Nephron (organoid): ENCODE measurements at regions not wholly inside any gene's neighbourhood (a gene's known extent, or its start where the extent isn't known, plus 50 kb on each side); places are given as distances from the start of the nearest gene placed in this dataset.

ENCODE experiments used
- H3K27ac Mint-ChIP-seq, 3 experiments: 2 replicates each; pipeline ENCODE4 v1.8.0; 2020; ENCODE audit warnings: mixed read lengths in 3 of 3, mild to moderate bottlenecking in 2 of 3, moderate library complexity in 1 of 3
- H3K27me3 Mint-ChIP-seq: 2 replicates; pipeline ENCODE4 v1.8.0; 2021; ENCODE audit warnings: low read depth, mild to moderate bottlenecking, moderate library complexity, mixed read lengths
- H3K36me3 Mint-ChIP-seq: 2 replicates; pipeline ENCODE4 v1.8.0; 2020; ENCODE audit warnings: low read depth, mixed read lengths
- H3K4me1 Mint-ChIP-seq: 2 replicates; pipeline ENCODE4 v1.8.0; 2020; ENCODE audit warnings: mixed read lengths
- H3K4me3 Mint-ChIP-seq, 3 experiments: 2 replicates each; pipeline ENCODE4 v1.8.0; 2020; ENCODE audit warnings: mild to moderate bottlenecking in 3 of 3, mixed read lengths in 3 of 3, moderate library complexity in 2 of 3
- H3K9me3 Mint-ChIP-seq: 2 replicates; pipeline ENCODE4 v1.8.0; 2020; ENCODE audit warnings: mixed read lengths
- TF ChIP-seq, protein P1 (sequence below), 3 experiments: fragments of 200-600 bp; sonication (generic); IDR thresholded peaks; one replicate each; pipeline ENCODE4 v1.5.0; 2021; ENCODE audit warnings: antibody characterized with exemption in 3 of 3; ENCODE audit not compliant: unreplicated experiment in 3 of 3

DNA sequence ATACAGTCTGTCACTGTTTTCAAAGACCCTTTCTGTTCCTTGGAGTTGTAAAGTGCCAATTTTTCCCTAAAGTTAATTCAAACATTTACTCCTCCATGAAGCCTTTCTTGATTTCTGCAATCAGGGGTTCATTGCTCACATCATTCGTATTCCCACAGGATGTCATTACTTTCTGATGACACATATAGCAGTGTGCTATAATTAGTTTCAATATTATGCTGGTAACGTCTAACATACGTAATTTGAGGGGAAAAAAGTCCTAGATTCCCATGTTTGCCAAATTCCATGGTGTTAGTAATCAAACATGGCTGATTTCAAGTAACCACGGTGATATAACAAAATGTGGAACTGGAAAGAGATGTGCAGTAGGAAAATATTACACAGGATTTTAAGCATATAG lies 468.2 kb upstream of the MEF2C start:
- Mint-ChIP-seq H3K27ac (no peak overlapping the region), H3K36me3 (no peaks in the 10 kb centered on the region), H3K4me1 (peaks cover 3% of the 10 kb centered on the region), H3K4me3 (no peak overlapping the region), H3K27me3 (no peaks in the 10 kb centered on the region), H3K9me3 (peaks cover 2% of the 10 kb centered on the region)
- TF ChIP-seq, protein P1, sequence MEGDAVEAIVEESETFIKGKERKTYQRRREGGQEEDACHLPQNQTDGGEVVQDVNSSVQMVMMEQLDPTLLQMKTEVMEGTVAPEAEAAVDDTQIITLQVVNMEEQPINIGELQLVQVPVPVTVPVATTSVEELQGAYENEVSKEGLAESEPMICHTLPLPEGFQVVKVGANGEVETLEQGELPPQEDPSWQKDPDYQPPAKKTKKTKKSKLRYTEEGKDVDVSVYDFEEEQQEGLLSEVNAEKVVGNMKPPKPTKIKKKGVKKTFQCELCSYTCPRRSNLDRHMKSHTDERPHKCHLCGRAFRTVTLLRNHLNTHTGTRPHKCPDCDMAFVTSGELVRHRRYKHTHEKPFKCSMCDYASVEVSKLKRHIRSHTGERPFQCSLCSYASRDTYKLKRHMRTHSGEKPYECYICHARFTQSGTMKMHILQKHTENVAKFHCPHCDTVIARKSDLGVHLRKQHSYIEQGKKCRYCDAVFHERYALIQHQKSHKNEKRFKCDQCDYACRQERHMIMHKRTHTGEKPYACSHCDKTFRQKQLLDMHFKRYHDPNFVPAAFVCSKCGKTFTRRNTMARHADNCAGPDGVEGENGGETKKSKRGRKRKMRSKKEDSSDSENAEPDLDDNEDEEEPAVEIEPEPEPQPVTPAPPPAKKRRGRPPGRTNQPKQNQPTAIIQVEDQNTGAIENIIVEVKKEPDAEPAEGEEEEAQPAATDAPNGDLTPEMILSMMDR (IDR thresholded peaks at IDR 0.05; ENCODE audit: unreplicated experiment in 3 of 3): no peak

- H3K36me3 Mint-ChIP-seq: no peaks in the 10 kb centered on the region
- H3K27me3 Mint-ChIP-seq: no peaks in the 10 kb centered on the region
- H3K4me1 Mint-ChIP-seq: peaks cover 3% of the 10 kb centered on the region
- H3K9me3 Mint-ChIP-seq: peaks cover 2% of the 10 kb centered on the region
- H3K4me3 Mint-ChIP-seq: no peak overlapping the region
- TF ChIP-seq, protein P1 (IDR thresholded peaks at IDR 0.05; ENCODE audit: unreplicated experiment in 3 of 3): no peak
- H3K27ac Mint-ChIP-seq: no peak overlapping the region
Observed at GRCh38 chr5:89350684-89351083, 467.7 kb upstream of the MEF2C start.

GRCh38 chr5:89349246-89349980 lies 466.4 kb upstream of the MEF2C start:
- Mint-ChIP-seq H3K4me3 (no peak overlapping the region), H3K27me3 (no peaks in the 10 kb centered on the region), H3K36me3 (no peaks in the 10 kb centered on the region), H3K27ac (no peak overlapping the region), H3K4me1 (peaks cover 3% of the 10 kb centered on the region), H3K9me3 (peaks cover 2% of the 10 kb centered on the region)
- TF ChIP-seq, protein P1 (IDR thresholded peaks at IDR 0.05; ENCODE audit: unreplicated experiment in 3 of 3): no peak

DNA sequence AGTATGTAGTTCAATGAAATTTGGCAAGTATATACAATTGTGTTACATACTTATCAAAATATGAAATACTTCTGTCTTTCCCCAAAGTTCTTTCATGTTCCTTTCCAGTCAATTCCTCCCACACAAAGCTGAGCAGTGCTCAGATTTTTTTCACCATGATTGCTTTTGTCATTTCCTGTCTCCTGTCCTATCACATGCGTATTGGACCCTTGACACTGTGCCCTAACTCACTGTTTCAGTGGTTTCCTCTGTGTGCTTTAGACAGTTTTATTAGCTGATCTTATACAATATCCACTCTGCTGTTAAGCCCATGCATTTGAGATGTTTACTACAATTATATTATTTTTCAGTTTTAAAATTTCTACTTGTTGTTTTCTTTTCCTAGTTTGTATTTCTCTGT lies 463.6 kb upstream of the MEF2C start:
- Mint-ChIP-seq H3K9me3 (peaks cover 2% of the 10 kb centered on the region), H3K27me3 (no peaks in the 10 kb centered on the region), H3K4me1 (peaks cover 16% of the 10 kb centered on the region), H3K27ac (no peak overlapping the region), H3K4me3 (no peak overlapping the region), H3K36me3 (no peaks in the 10 kb centered on the region)
- TF ChIP-seq, protein P1 (IDR thresholded peaks at IDR 0.05; ENCODE audit: unreplicated experiment in 3 of 3): no peak

DNA sequence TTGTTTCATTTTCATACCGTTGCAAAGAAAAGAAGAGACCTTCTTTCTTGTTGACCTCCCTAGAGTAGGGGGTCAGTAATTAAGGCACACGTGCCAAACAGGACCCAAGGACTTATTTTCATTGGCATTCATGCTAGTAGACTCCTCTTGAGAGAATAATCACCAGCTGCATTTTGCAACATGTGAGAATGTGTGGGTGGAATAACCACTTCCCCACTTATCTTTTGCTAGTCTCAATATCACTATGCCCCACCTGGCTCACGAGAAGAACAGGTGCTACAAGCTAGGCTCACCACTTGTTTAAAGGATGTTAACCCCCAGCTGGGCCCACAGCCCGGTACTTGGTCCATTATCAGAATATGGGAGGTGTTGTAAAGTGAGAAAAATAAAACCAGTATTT lies 460.7 kb upstream of the MEF2C start:
- H3K36me3 Mint-ChIP-seq: no peaks in the 10 kb centered on the region
- no peak overlapping the region for H3K4me3 Mint-ChIP-seq
- H3K27me3 Mint-ChIP-seq: no peaks in the 10 kb centered on the region
- TF ChIP-seq, protein P1 (IDR thresholded peaks at IDR 0.05; ENCODE audit: unreplicated experiment in 3 of 3): no peak
- peak overlapping the region in 1 of 3 experiments; percentile 19 for H3K27ac Mint-ChIP-seq
- peaks cover 2% of the 10 kb centered on the region for H3K9me3 Mint-ChIP-seq
- H3K4me1 Mint-ChIP-seq: peaks cover 13% of the 10 kb centered on the region
